Embryonic facial prominence (tissue), 1 donor: ENCODE measurements at regions not wholly inside any gene's neighbourhood (a gene's known extent, or its start where the extent isn't known, plus 50 kb on each side); places are given as distances from the start of the nearest gene placed in this dataset.
"Not testable (repeated sequence)": the region's sequence is repeated elsewhere in the genome, so short reads cannot be mapped to it uniquely, and the experiment has no call there.

ENCODE experiments used
- DNase-seq: peaks from one replicate; pipeline ENCODE4 v3.0.0-alpha.2; 2016; ENCODE audit errors: extremely low spot score

GRCh38 chr1:232136136-232136535 lies 493.8 kb downstream of the SIPA1L2 start:
- no peak for DNase-seq

- DNase-seq, result no peak
These were observed 495.6 kb downstream of the SIPA1L2 start for GRCh38 chr1:232134365-232134764.

GRCh38 chr1:232132572-232132971 lies 497.4 kb downstream of the SIPA1L2 start:
- no peak for DNase-seq

GRCh38 chr1:232131715-232132391 lies 498.1 kb downstream of the SIPA1L2 start:
- DNase-seq, result no peak

- no peak for DNase-seq
These were observed 499.0 kb downstream of the SIPA1L2 start for GRCh38 chr1:232130815-232131480.

GRCh38 chr1:232127190-232127589 lies 500.6 kb downstream of the DISC1 start:
- no peak for DNase-seq

GRCh38 chr1:232123775-232124659 lies 497.4 kb downstream of the DISC1 start:
- DNase-seq, result no peak

- not testable (repeated sequence) for DNase-seq
These were observed 491.3 kb downstream of the DISC1 start for GRCh38 chr1:232117903-232118302.

- no peak for DNase-seq
These were observed 488.4 kb downstream of the DISC1 start for GRCh38 chr1:232114985-232115384.

GRCh38 chr1:232112076-232112475 lies 485.5 kb downstream of the DISC1 start:
- no peak for DNase-seq

- DNase-seq, result no peak
These were observed 485.0 kb downstream of the DISC1 start for GRCh38 chr1:232111611-232112010.

- peak; percentile 12 for DNase-seq
These were observed 483.9 kb downstream of the DISC1 start for GRCh38 chr1:232110281-232111090.

- DNase-seq, result no peak
These were observed 482.8 kb downstream of the DISC1 start for GRCh38 chr1:232109391-232109790.

- DNase-seq, result no peak
These were observed 482.0 kb downstream of the DISC1 start for GRCh38 chr1:232108598-232108997.

- no peak for DNase-seq
These were observed 479.8 kb downstream of the DISC1 start for GRCh38 chr1:232106415-232106814.

GRCh38 chr1:232105561-232105960 lies 479.0 kb downstream of the DISC1 start:
- DNase-seq, result no peak

- peak; percentile 2 for DNase-seq
These were observed 474.6 kb downstream of the DISC1 start for GRCh38 chr1:232101231-232101630.

- DNase-seq, result no peak
These were observed 470.2 kb downstream of the DISC1 start for GRCh38 chr1:232096751-232097150.
